Memory B cell (primary cell): ENCODE measurements at regions not wholly inside any gene's neighbourhood (a gene's known extent, or its start where the extent isn't known, plus 50 kb on each side); places are given as distances from the start of the nearest gene placed in this dataset.

ENCODE experiments used
- ATAC-seq: fragments of 150-1000 bp; cut with Tn5 transposase; 2 replicates; pipeline ENCODE4 v1.10.0; 2021; ENCODE audit warnings: low read depth, mild to moderate bottlenecking, moderate library complexity
- DNase-seq, 2 donors: peaks; one replicate each; pipeline ENCODE4 v3.0.0; 2022; ENCODE audit warnings: low spot score in 2 of 2
- H3K27ac Mint-ChIP-seq: one replicate; pipeline ENCODE4 v1.8.0; 2022; ENCODE audit warnings: mild to moderate bottlenecking, moderate library complexity, mixed read lengths
- H3K27me3 Mint-ChIP-seq: one replicate; pipeline ENCODE4 v1.8.0; 2022; ENCODE audit warnings: mixed read lengths
- H3K36me3 Mint-ChIP-seq: one replicate; pipeline ENCODE4 v1.8.0; 2022; ENCODE audit warnings: mild to moderate bottlenecking, mixed read lengths
- H3K4me1 Mint-ChIP-seq: one replicate; pipeline ENCODE4 v1.8.0; 2022; ENCODE audit warnings: mixed read lengths
- H3K4me3 Mint-ChIP-seq: one replicate; pipeline ENCODE4 v1.8.0; 2022; ENCODE audit warnings: mild to moderate bottlenecking, moderate library complexity, mixed read lengths
- H3K9me3 Mint-ChIP-seq: one replicate; pipeline ENCODE4 v1.8.0; 2022; ENCODE audit warnings: mixed read lengths

GRCh38 chr10:90579602-90580242, 278.1 kb downstream of the HTR7 start:
- no peak for DNase-seq
- H3K27ac Mint-ChIP-seq, result no peak overlapping the region
- ATAC-seq, result no peak
- H3K9me3 Mint-ChIP-seq, result no peaks in the 10 kb centered on the region
- H3K4me3 Mint-ChIP-seq, result no peak overlapping the region
- no peaks in the 10 kb centered on the region for H3K4me1 Mint-ChIP-seq
- H3K27me3 Mint-ChIP-seq, result peaks cover 5% of the 10 kb centered on the region
- no peaks in the 10 kb centered on the region for H3K36me3 Mint-ChIP-seq

GRCh38 chr10:90583416-90583815, 274.4 kb downstream of the HTR7 start:
- no peak overlapping the region for H3K27ac Mint-ChIP-seq
- H3K36me3 Mint-ChIP-seq, result no peaks in the 10 kb centered on the region
- no peak for ATAC-seq

GRCh38 chr10:90587081-90587491, 270.8 kb downstream of the HTR7 start:
- H3K27me3 Mint-ChIP-seq, result peaks cover 8% of the 10 kb centered on the region
- H3K36me3 Mint-ChIP-seq, result no peaks in the 10 kb centered on the region
- no peak overlapping the region for H3K4me3 Mint-ChIP-seq
- H3K9me3 Mint-ChIP-seq, result no peaks in the 10 kb centered on the region
- DNase-seq (no peak), ATAC-seq (no peak)
- no peaks in the 10 kb centered on the region for H3K4me1 Mint-ChIP-seq
- no peak overlapping the region for H3K27ac Mint-ChIP-seq

More at GRCh38 chr10:90583416-90583815, 274.4 kb downstream of the HTR7 start:
- no peak for DNase-seq
- Mint-ChIP-seq H3K4me3 (no peak overlapping the region), H3K4me1 (no peaks in the 10 kb centered on the region), H3K27me3 (peaks cover 10% of the 10 kb centered on the region), H3K9me3 (no peaks in the 10 kb centered on the region)

- DNase-seq, result no peak
- Mint-ChIP-seq H3K4me3 (no peak overlapping the region), H3K27ac (no peak overlapping the region), H3K36me3 (no peaks in the 10 kb centered on the region), H3K9me3 (no peaks in the 10 kb centered on the region), H3K27me3 (peaks cover 8% of the 10 kb centered on the region), H3K4me1 (no peaks in the 10 kb centered on the region)
- no peak for ATAC-seq
Measured at GRCh38 chr10:90587561-90587960, 270.3 kb downstream of the HTR7 start.

- DNase-seq (no peak), ATAC-seq (no peak)
- H3K27me3 Mint-ChIP-seq, result peaks cover 8% of the 10 kb centered on the region
Measured at GRCh38 chr10:90588222-90588621, 269.6 kb downstream of the HTR7 start.

DNA sequence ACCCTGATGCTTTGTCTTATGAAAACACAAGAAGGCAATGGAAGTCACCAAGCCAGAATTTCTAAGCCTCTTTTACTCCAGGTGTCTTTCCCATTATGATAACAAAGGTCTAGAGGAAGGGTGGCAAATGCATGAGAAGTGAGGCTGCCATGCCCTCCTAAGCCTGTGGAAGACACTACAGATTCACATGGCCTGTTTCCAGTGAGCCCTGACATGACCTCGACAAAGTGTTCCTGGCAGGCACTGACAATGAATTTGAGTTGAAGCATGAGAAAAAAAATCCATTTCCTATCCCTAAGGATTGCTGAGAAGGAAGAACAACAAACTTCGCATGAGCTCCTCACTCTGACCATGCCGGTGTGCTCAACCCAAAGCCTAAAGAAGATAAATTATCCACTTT, 268.0 kb downstream of the HTR7 start:
- H3K27me3 Mint-ChIP-seq, result peaks cover 8% of the 10 kb centered on the region
- ATAC-seq (no peak), DNase-seq (no peak)
- H3K4me3 Mint-ChIP-seq, result no peak overlapping the region
- H3K36me3 Mint-ChIP-seq, result no peaks in the 10 kb centered on the region
- no peaks in the 10 kb centered on the region for H3K4me1 Mint-ChIP-seq
- H3K27ac Mint-ChIP-seq, result no peak overlapping the region
- no peaks in the 10 kb centered on the region for H3K9me3 Mint-ChIP-seq

More at GRCh38 chr10:90588222-90588621, 269.6 kb downstream of the HTR7 start:
- Mint-ChIP-seq H3K4me3 (no peak overlapping the region), H3K9me3 (no peaks in the 10 kb centered on the region), H3K27ac (no peak overlapping the region), H3K36me3 (no peaks in the 10 kb centered on the region), H3K4me1 (no peaks in the 10 kb centered on the region)

DNA sequence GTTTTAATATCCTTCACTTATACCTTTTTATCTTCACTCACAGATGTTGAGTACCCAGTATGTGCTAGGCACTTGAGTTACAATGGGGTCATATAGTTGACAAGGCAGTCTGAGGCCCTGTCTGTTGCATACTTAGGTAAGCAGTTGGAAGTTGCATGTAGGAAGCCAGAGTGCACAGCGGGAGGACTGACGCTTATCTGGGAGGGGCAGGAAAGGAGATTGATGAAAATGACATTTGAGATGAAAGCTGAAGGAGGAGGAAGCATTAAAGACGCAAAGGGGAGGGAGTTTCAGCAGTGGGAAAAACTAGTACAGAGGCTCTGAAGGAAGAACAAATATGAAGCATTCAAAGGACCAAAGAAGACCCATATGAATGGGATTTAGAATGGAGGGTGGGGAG, 266.2 kb downstream of the HTR7 start:
- H3K27me3 Mint-ChIP-seq, result peaks cover 10% of the 10 kb centered on the region
- no peaks in the 10 kb centered on the region for H3K4me1 Mint-ChIP-seq
- H3K4me3 Mint-ChIP-seq, result no peak overlapping the region
- H3K9me3 Mint-ChIP-seq, result no peaks in the 10 kb centered on the region
- H3K36me3 Mint-ChIP-seq, result no peaks in the 10 kb centered on the region
- ATAC-seq (no peak), DNase-seq (no peak)
- no peak overlapping the region for H3K27ac Mint-ChIP-seq

DNA sequence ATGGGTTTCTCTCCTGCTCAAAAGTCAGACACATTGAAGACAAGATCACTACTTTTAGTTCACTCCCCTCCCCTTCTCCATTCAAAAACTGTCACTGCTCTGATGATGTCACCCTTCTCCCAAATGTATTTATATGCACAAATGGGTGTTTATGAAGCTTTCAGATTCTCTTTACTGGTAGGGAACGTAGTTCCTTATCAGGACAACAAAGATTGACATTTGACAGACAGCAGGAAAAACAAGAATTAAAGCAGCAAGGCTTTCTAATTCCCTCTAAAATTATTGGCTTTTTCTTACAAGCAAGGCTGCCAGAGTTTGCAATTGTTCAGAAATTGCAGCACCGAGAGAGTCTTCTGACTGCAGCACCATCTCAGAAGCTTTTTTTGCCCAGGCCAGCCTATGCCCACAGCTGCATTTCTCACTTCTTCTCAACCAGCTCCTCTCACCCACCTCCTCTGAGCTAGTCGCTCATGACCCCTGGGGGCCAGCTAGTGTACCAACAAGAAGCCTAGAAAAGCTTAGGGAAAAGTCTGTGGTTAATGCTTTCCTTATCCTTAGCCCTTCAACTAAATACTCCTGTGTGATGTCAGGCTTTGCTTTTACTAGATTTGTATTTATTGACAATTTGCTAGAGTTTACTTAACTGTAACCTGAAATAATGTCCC, 265.1 kb downstream of the HTR7 start:
- no peak for DNase-seq
- Mint-ChIP-seq H3K4me1 (no peaks in the 10 kb centered on the region), H3K36me3 (no peaks in the 10 kb centered on the region), H3K27ac (no peak overlapping the region), H3K9me3 (no peaks in the 10 kb centered on the region), H3K4me3 (no peak overlapping the region), H3K27me3 (peaks cover 10% of the 10 kb centered on the region)
- peak; percentile 43 for ATAC-seq

DNA sequence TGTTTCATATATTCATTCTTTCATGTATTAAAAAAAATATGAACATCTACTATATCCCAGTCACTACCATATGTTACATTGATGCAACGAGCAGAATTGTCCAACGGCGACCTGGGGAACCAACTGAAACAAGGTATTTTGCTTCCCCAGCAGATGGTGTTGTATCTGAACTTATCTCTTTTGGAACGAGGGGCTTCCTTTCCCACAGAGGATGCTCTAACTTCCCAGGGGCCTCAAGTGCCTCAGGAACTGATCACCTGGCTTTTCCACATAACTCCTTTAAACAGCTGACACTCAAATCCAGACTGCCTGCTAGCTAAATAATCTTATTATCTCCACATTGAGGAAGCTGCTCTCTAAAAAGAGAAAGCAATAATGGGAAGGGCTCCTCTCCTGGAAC, 259.3 kb downstream of the HTR7 start:
- Mint-ChIP-seq H3K4me3 (no peak overlapping the region), H3K4me1 (no peaks in the 10 kb centered on the region), H3K27me3 (peaks cover 4% of the 10 kb centered on the region), H3K9me3 (no peaks in the 10 kb centered on the region), H3K36me3 (no peaks in the 10 kb centered on the region), H3K27ac (no peak overlapping the region)
- no peak for DNase-seq
- ATAC-seq, result no peak

DNA sequence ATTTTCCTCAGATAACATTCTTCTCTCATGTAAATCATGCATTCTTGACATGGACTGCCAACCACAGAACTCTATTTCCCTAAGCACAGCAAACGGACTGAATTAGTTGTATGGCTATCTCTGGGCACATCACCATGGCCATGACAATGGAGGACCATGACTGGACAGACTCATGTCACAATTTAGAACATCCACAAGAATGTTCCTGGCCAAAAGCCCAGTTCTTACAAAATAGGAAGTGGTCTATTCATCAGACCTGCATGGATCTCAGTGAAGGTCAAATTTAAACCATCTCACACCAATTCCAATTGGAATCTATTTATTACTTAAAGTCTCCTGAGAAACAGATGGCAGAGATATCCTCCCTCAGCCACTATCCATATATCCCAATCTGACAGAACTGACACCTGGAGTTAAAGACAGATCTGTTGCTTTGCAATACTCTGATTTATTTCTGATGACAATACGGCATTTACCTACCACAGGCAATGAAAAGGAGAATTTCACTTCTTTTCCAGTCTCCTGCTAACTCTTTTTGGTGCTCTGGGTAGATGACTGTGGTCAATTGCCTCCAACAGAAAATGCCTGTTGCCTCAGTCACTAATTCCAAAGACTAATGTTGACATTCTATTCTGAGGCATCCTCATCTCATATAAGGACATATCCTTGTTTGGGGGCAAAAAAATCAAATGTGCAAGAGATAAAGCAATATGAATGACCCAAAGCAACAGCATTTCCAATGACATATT, 254.8 kb downstream of the HTR7 start:
- H3K36me3 Mint-ChIP-seq, result no peaks in the 10 kb centered on the region

GRCh38 chr10:90604636-90605035, 253.2 kb downstream of the HTR7 start:
- ATAC-seq, result no peak
- Mint-ChIP-seq H3K9me3 (no peaks in the 10 kb centered on the region), H3K36me3 (no peaks in the 10 kb centered on the region)

More for the DNA sequence above, 254.8 kb downstream of the HTR7 start:
- ATAC-seq, result no peak
- Mint-ChIP-seq H3K4me1 (no peaks in the 10 kb centered on the region), H3K9me3 (no peaks in the 10 kb centered on the region), H3K27me3 (peaks cover 4% of the 10 kb centered on the region), H3K27ac (no peak overlapping the region), H3K4me3 (no peak overlapping the region)
- DNase-seq, result no peak

GRCh38 chr10:90605506-90605905, 252.3 kb downstream of the HTR7 start:
- H3K4me3 Mint-ChIP-seq, result no peak overlapping the region
- ATAC-seq (no peak), DNase-seq (no peak)
- no peaks in the 10 kb centered on the region for H3K4me1 Mint-ChIP-seq
- no peaks in the 10 kb centered on the region for H3K36me3 Mint-ChIP-seq
- no peaks in the 10 kb centered on the region for H3K9me3 Mint-ChIP-seq
- peaks cover 4% of the 10 kb centered on the region for H3K27me3 Mint-ChIP-seq
- H3K27ac Mint-ChIP-seq, result no peak overlapping the region

More at GRCh38 chr10:90604636-90605035, 253.2 kb downstream of the HTR7 start:
- Mint-ChIP-seq H3K27ac (no peak overlapping the region), H3K27me3 (peaks cover 4% of the 10 kb centered on the region), H3K4me1 (no peaks in the 10 kb centered on the region), H3K4me3 (no peak overlapping the region)
- no peak for DNase-seq

DNA sequence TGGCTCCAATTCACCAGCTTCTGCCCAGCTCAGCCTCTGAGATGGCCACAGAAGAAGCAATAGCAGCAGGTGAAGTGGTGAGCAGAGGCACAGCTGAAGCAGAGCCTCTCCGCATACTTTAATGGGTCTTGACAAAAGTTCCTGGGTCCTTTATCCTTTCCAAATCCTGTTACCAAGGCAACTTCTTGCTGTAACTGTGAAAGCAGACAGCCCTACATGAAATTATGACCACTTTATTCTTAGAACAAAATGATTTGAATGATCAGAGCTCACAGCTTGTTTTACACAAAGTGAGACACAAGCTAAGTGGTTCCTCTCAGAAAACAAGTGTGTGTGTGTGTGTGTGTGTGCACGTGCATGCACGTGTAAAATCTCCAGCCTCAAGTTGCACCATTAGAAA, 245.6 kb downstream of the HTR7 start:
- ATAC-seq (no peak), DNase-seq (no peak)
- H3K4me3 Mint-ChIP-seq, result no peak overlapping the region
- H3K27me3 Mint-ChIP-seq, result no peaks in the 10 kb centered on the region
- H3K4me1 Mint-ChIP-seq, result no peaks in the 10 kb centered on the region
- no peaks in the 10 kb centered on the region for H3K9me3 Mint-ChIP-seq
- H3K36me3 Mint-ChIP-seq, result no peaks in the 10 kb centered on the region
- no peak overlapping the region for H3K27ac Mint-ChIP-seq

DNA sequence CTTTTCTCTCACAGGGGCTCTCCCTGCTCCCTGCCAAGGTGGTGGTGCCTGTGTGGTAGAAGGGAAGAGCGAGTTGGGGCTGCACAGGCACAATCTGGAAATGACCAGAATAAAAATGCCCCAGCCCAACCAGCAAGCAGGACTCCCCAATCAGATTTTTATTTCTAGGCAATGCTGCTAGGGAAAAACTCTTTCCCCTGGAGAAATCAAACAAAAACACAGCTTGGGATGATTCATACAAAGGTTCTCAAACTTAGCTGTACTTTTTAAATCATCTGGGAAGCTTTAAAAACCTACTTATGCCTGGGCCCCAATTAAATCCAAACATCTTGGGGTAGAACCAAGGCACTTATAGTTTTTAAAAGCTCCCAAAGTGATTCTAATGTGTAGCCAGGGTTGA, 243.2 kb downstream of the HTR7 start:
- H3K4me1 Mint-ChIP-seq, result no peaks in the 10 kb centered on the region
- no peaks in the 10 kb centered on the region for H3K9me3 Mint-ChIP-seq
- ATAC-seq (no peak), DNase-seq (no peak)
- H3K27ac Mint-ChIP-seq, result no peak overlapping the region
- no peaks in the 10 kb centered on the region for H3K27me3 Mint-ChIP-seq
- no peak overlapping the region for H3K4me3 Mint-ChIP-seq
- no peaks in the 10 kb centered on the region for H3K36me3 Mint-ChIP-seq
